ENCODE measurements at regions not wholly inside any gene's neighbourhood (a gene's known extent, or its start where the extent isn't known, plus 50 kb on each side); places are given as distances from the start of the nearest gene placed in this dataset.

- TF ChIP-seq EP300 (IDR thresholded peaks at IDR 0.05; ENCODE audit: borderline replicate concordance in 1 of 2, low read depth in 1 of 2, low read length in 1 of 2) (no peak), CTCF (IDR thresholded peaks at IDR 0.05) (no peak), YY1 (IDR thresholded peaks at IDR 0.05; ENCODE audit: low read depth) (no peak), RCOR1 (IDR thresholded peaks at IDR 0.05; ENCODE audit: low read length) (no peak), SMC3 (IDR thresholded peaks at IDR 0.05; ENCODE audit: low read depth, low read length) (no peak), REST (IDR thresholded peaks at IDR 0.05; ENCODE audit: low read depth, low read length) (no peak), POLR2AphosphoS5 (IDR thresholded peaks at IDR 0.05; ENCODE audit: low read depth, low read length) (no peak), TCF12 (IDR thresholded peaks at IDR 0.05) (no peak), SIN3A (IDR thresholded peaks at IDR 0.05; ENCODE audit: borderline replicate concordance, low read depth, low read length) (no peak), CHD2 (IDR thresholded peaks at IDR 0.05; ENCODE audit: low read length, partially characterized antibody) (no peak), TEAD4 (IDR thresholded peaks at IDR 0.05; ENCODE audit: borderline replicate concordance, insufficient read depth) (no peak), EZH2phosphoT487 (IDR thresholded peaks at IDR 0.05; ENCODE audit: borderline replicate concordance, low read depth) (no peak), TAF1 (IDR thresholded peaks at IDR 0.05; ENCODE audit: borderline replicate concordance, low read depth, low read length) (no peak), NRF1 (IDR thresholded peaks at IDR 0.05; ENCODE audit: low read depth, low read length) (no peak)
These were observed 192.5 kb upstream of the CLNK start for GRCh38 chr4:10877076-10877475.

Measured in SK-N-SH (cell line).